ENCODE measurements at regions not wholly inside any gene's neighbourhood (a gene's known extent, or its start where the extent isn't known, plus 50 kb on each side); places are given as distances from the start of the nearest gene placed in this dataset.
"Not testable (repeated sequence)": the region's sequence is repeated elsewhere in the genome, so short reads cannot be mapped to it uniquely, and the experiment has no call there.

DNA sequence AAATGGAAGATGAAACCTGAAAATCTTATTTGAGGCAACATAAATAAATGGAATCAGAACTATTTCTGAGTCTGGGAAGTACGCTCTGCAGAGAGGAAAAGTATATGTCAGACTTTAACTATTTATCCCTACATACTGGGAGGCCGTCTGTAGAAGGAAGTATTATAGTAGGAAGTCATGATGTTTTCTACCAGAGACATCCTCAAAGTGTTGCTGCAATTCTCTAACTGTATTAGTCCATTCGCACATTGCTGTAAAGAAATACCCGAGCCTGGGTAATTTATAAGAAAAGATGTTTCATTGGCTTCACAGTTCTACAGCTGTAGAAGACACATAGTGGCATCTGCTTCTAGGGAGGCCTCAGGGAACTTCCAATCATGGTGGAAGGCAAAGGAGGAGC, 88.7 kb upstream of the TBL1X start:
- H3K4me3 ChIP-seq = no peak overlapping the region
- TF ChIP-seq POLR2AphosphoS5 (IDR thresholded peaks at IDR 0.05) (no peak), EP300 (IDR thresholded peaks at IDR 0.05) (no peak), POLR2A (IDR thresholded peaks at IDR 0.05) (no peak)
- TF ChIP-seq, protein P1, sequence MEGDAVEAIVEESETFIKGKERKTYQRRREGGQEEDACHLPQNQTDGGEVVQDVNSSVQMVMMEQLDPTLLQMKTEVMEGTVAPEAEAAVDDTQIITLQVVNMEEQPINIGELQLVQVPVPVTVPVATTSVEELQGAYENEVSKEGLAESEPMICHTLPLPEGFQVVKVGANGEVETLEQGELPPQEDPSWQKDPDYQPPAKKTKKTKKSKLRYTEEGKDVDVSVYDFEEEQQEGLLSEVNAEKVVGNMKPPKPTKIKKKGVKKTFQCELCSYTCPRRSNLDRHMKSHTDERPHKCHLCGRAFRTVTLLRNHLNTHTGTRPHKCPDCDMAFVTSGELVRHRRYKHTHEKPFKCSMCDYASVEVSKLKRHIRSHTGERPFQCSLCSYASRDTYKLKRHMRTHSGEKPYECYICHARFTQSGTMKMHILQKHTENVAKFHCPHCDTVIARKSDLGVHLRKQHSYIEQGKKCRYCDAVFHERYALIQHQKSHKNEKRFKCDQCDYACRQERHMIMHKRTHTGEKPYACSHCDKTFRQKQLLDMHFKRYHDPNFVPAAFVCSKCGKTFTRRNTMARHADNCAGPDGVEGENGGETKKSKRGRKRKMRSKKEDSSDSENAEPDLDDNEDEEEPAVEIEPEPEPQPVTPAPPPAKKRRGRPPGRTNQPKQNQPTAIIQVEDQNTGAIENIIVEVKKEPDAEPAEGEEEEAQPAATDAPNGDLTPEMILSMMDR (IDR thresholded peaks at IDR 0.05) = no peak
- WGBS, 2 donors = 91 to 96% methylated on average over 4 of the region's 4 CpGs
- H3K27ac ChIP-seq = no peak overlapping the region
- H3K9me3 ChIP-seq = no peaks in the 10 kb centered on the region
- no peaks in the 10 kb centered on the region for H3K36me3 ChIP-seq
- DNase-seq = no peak
- intact Hi-C loops (cut with DNase I) = no loop called here
- no peaks in the 10 kb centered on the region for H3K4me1 ChIP-seq
- H3K27me3 ChIP-seq = no peaks in the 10 kb centered on the region

GRCh38 chrX:9377216-9377615, 87.6 kb upstream of the TBL1X start:
- DNase-seq; H3K27me3 ChIP-seq; H3K27ac ChIP-seq; H3K4me3 ChIP-seq; H3K4me1 ChIP-seq; H3K9me3 ChIP-seq; intact Hi-C loops (cut with DNase I); H3K36me3 ChIP-seq: not testable (repeated sequence)
- WGBS, 2 donors = 95 to 96% methylated on average over 3 of the region's 3 CpGs

GRCh38 chrX:9378980-9379696, 85.7 kb upstream of the TBL1X start:
- Histone ChIP-seq H3K9me3 (no peaks in the 10 kb centered on the region), H3K27me3 (no peaks in the 10 kb centered on the region), H3K36me3 (no peaks in the 10 kb centered on the region), H3K27ac (no peak overlapping the region), H3K4me1 (no peaks in the 10 kb centered on the region), H3K4me3 (no peak overlapping the region)
- TF ChIP-seq POLR2AphosphoS5 (IDR thresholded peaks at IDR 0.05) (no peak), EP300 (IDR thresholded peaks at IDR 0.05) (no peak), POLR2A (IDR thresholded peaks at IDR 0.05) (no peak)
- TF ChIP-seq, protein P1 (IDR thresholded peaks at IDR 0.05) = no peak
- DNase-seq = no peak
- WGBS, 2 donors = 62 to 76% methylated on average over 7 of the region's 7 CpGs
- intact Hi-C loops (cut with DNase I) = no loop called here

DNA sequence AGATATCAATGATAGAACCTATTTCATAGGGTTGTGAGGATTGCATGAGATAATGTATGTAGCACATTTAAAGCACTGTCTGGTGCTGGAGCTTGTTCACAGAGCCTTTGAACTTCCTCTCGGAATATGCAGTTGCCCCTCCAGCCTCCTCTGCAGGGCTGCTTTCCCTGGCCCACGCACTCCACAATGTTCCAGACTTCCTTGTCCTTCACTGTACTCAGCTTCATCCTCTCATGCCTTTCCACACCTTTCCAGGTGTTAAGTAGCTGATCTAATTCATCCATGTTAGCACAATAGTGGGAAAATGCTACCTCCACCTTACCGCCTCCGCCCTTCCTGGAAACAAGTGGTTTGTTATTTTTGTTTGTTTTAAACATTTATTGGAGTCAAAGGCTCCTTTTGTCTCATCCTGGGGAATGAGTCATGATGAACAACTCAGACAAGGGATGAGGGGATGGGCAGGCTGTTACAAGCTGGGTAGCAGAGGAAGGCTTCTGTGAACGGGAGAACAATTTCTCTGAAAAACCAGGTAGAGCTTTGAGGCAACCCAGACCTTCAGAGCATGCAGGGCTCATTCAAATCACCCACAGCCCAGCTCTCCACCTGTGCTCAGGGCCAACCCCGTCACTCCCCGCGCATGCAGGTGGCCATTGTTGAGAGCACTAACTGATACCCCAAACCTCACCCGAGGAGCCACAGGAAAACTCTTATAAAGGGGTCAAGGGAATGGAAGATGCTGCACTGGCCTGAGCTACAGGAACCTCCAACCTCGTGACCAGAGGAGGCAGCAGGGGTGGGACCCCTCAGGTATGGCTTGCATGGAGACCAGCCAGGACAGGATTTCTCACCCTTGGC, 84.9 kb upstream of the TBL1X start:
- TF ChIP-seq POLR2AphosphoS5 (IDR thresholded peaks at IDR 0.05) (no peak), EP300 (IDR thresholded peaks at IDR 0.05) (no peak), POLR2A (IDR thresholded peaks at IDR 0.05) (no peak)
- TF ChIP-seq, protein P1 (IDR thresholded peaks at IDR 0.05) = no peak
- Histone ChIP-seq H3K27me3 (no peaks in the 10 kb centered on the region), H3K9me3 (no peaks in the 10 kb centered on the region), H3K4me1 (no peaks in the 10 kb centered on the region), H3K4me3 (no peak overlapping the region), H3K27ac (no peak overlapping the region), H3K36me3 (no peaks in the 10 kb centered on the region)
- intact Hi-C loops (cut with DNase I) = no loop called here
- DNase-seq = no peak
- WGBS, 2 donors = 19 to 60% methylated on average over 10 of the region's 10 CpGs

DNA sequence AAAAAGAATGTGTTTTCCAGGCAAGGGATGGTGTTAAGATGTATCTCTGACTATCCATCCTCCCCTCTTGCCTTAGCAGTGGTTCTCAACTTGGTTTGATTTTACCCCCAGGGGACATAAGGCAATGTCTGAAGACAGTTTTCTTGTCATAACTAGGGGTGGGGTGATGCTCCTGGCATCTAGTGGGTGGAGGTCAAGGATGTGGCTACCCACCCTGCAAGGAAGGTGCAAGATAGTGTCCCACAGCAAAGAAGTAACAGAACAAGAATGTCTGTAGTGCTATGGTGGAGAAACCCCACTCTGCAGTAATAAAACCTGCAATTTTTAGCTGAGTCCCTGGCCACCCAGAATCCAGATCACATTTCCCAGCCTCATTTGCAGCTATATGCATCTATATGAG, 81.2 kb upstream of the TBL1X start:
- Histone ChIP-seq H3K9me3 (no peaks in the 10 kb centered on the region), H3K27me3 (no peaks in the 10 kb centered on the region), H3K4me1 (no peaks in the 10 kb centered on the region), H3K27ac (no peak overlapping the region), H3K36me3 (no peaks in the 10 kb centered on the region), H3K4me3 (no peak overlapping the region)
- DNase-seq = no peak
- intact Hi-C loops (cut with DNase I) = no loop called here
- TF ChIP-seq, protein P1 (IDR thresholded peaks at IDR 0.05) = no peak
- TF ChIP-seq POLR2A (IDR thresholded peaks at IDR 0.05) (no peak), POLR2AphosphoS5 (IDR thresholded peaks at IDR 0.05) (no peak), EP300 (IDR thresholded peaks at IDR 0.05) (no peak)
